ENCODE measurements at regions not wholly inside any gene's neighbourhood (a gene's known extent, or its start where the extent isn't known, plus 50 kb on each side); places are given as distances from the start of the nearest gene placed in this dataset.

- Histone ChIP-seq H4K20me1 (ENCODE audit: insufficient read depth) (no peaks in the 10 kb centered on the region), H3K79me2 (replicated peaks; ENCODE audit: insufficient read depth, low read length) (no peaks in the 10 kb centered on the region), H3K9ac (ENCODE audit: low read length) (no peak overlapping the region), H3K27ac (ENCODE audit: low read length) (no peak overlapping the region), H3K4me3 (ENCODE audit: low read length) (no peak overlapping the region), H3K27me3 (ENCODE audit: insufficient read depth, low read depth, low read length) (no peaks in the 10 kb centered on the region), H3K4me2 (ENCODE audit: low read length) (no peak overlapping the region), H2AFZ (ENCODE audit: low read depth, low read length) (no peak overlapping the region), H3K36me3 (ENCODE audit: insufficient read depth, low read length) (no peaks in the 10 kb centered on the region), H3K9me2 (ENCODE audit: insufficient read depth, low read length) (no peaks in the 10 kb centered on the region), H3K9me3 (ENCODE audit: low read length) (no peaks in the 10 kb centered on the region), H3F3A (ENCODE audit: insufficient read depth, low read length, poor library complexity, severe bottlenecking) (no peaks in the 10 kb centered on the region)
- TF ChIP-seq CTCF (IDR thresholded peaks at IDR 0.05; ENCODE audit: poor library complexity, severe bottlenecking) (no peak), EP300 (conservative IDR thresholded peaks at IDR 0.05; ENCODE audit: poor library complexity, severe bottlenecking) (no peak), RAD21 (conservative IDR thresholded peaks at IDR 0.05) (no peak), POLR2AphosphoS5 (IDR thresholded peaks at IDR 0.05) (no peak), SMC3 (conservative IDR thresholded peaks at IDR 0.05; ENCODE audit: poor library complexity) (no peak), MXI1 (conservative IDR thresholded peaks at IDR 0.05; ENCODE audit: poor library complexity, severe bottlenecking) (no peak), EZH2 (IDR thresholded peaks at IDR 0.05; ENCODE audit: borderline replicate concordance, insufficient read depth, low read length, poor library complexity, severe bottlenecking) (no peak), REST (IDR thresholded peaks at IDR 0.05; ENCODE audit: borderline replicate concordance) (no peak)
These were observed 59.9 kb upstream of the RCN1 start for GRCh38 chr11:32030875-32031503.

GRCh38 chr11:32029721-32030120 is 61.2 kb upstream of the RCN1 start:
- Histone ChIP-seq H3K36me3 (ENCODE audit: insufficient read depth, low read length) (no peaks in the 10 kb centered on the region), H2AFZ (ENCODE audit: low read depth, low read length) (no peak overlapping the region)
- TF ChIP-seq SMC3 (conservative IDR thresholded peaks at IDR 0.05; ENCODE audit: poor library complexity): no peak
- no peak for TF ChIP-seq POLR2AphosphoS5 (IDR thresholded peaks at IDR 0.05)
- TF ChIP-seq CTCF (IDR thresholded peaks at IDR 0.05; ENCODE audit: poor library complexity, severe bottlenecking): no peak
- no peak for TF ChIP-seq RAD21 (conservative IDR thresholded peaks at IDR 0.05)
- TF ChIP-seq EZH2 (IDR thresholded peaks at IDR 0.05; ENCODE audit: borderline replicate concordance, insufficient read depth, low read length, poor library complexity, severe bottlenecking): no peak
- no peak for TF ChIP-seq EP300 (conservative IDR thresholded peaks at IDR 0.05; ENCODE audit: poor library complexity, severe bottlenecking)
- no peak for TF ChIP-seq REST (IDR thresholded peaks at IDR 0.05; ENCODE audit: borderline replicate concordance)
- no peak for TF ChIP-seq MXI1 (conservative IDR thresholded peaks at IDR 0.05; ENCODE audit: poor library complexity, severe bottlenecking)
- no peak for TF ChIP-seq TAF1 (IDR thresholded peaks at IDR 0.05; ENCODE audit: low read depth)

More at GRCh38 chr11:32029721-32030120, 61.2 kb upstream of the RCN1 start:
- H4K20me1 ChIP-seq (ENCODE audit: insufficient read depth): no peaks in the 10 kb centered on the region
- H3K79me2 ChIP-seq (replicated peaks; ENCODE audit: insufficient read depth, low read length): no peaks in the 10 kb centered on the region
- no peaks in the 10 kb centered on the region for H3K9me3 ChIP-seq (ENCODE audit: low read length)
- H3K9ac ChIP-seq (ENCODE audit: low read length): no peak overlapping the region
- H3F3A ChIP-seq (ENCODE audit: insufficient read depth, low read length, poor library complexity, severe bottlenecking): no peaks in the 10 kb centered on the region
- no peak overlapping the region for H3K27ac ChIP-seq (ENCODE audit: low read length)
- H3K27me3 ChIP-seq (ENCODE audit: insufficient read depth, low read depth, low read length): no peaks in the 10 kb centered on the region
- no peaks in the 10 kb centered on the region for H3K9me2 ChIP-seq (ENCODE audit: insufficient read depth, low read length)
- H3K4me2 ChIP-seq (ENCODE audit: low read length): no peak overlapping the region
- H3K4me3 ChIP-seq (ENCODE audit: low read length): no peak overlapping the region

Measured in neural cell (in vitro differentiated cells).